Activated naive CD4-positive, alpha-beta T cell treated with anti-CD3 and anti-CD28 coated beads for 36 hours (primary cell): ENCODE measurements at regions not wholly inside any gene's neighbourhood (a gene's known extent, or its start where the extent isn't known, plus 50 kb on each side); places are given as distances from the start of the nearest gene placed in this dataset.

Source experiments
- CTCF ChIA-PET: fragments of 350-600 bp; sonication (Branson Sonifier 250); formaldehyde crosslinking; loops from one replicate; lab custom pipeline; 2021; ENCODE audit warnings: antibody characterized with exemption; lab: Charles Lee
- DNase-seq: peaks from one replicate; pipeline ENCODE4 v3.0.0-alpha.2; 2020
- H3K27ac Mint-ChIP-seq: one replicate; pipeline ENCODE4 v1.8.0; 2021; ENCODE audit warnings: mild to moderate bottlenecking, mixed read lengths
- H3K27me3 Mint-ChIP-seq: one replicate; pipeline ENCODE4 v1.8.0; 2021; ENCODE audit warnings: low read depth, mixed read lengths
- H3K36me3 Mint-ChIP-seq: one replicate; pipeline ENCODE4 v1.8.0; 2021; ENCODE audit warnings: low read depth, mixed read lengths
- H3K4me1 Mint-ChIP-seq: one replicate; pipeline ENCODE4 v1.8.0; 2021; ENCODE audit warnings: low read depth, mixed read lengths
- H3K4me3 Mint-ChIP-seq: one replicate; pipeline ENCODE4 v1.8.0; 2021; ENCODE audit warnings: mild to moderate bottlenecking, moderate library complexity, mixed read lengths
- H3K9me3 Mint-ChIP-seq: one replicate; pipeline ENCODE4 v1.8.0; 2021; ENCODE audit warnings: mixed read lengths
- intact Hi-C: fragments of 100-400 bp; cut with micrococcal nuclease; formaldehyde crosslinking; loops from one replicate; pipeline ENCODE4 v1.15.1; 2023

GRCh38 chr21:38887062-38887686, 81.4 kb downstream of the ETS2 start:
- H3K4me1 Mint-ChIP-seq, result no peaks in the 10 kb centered on the region
- H3K27me3 Mint-ChIP-seq, result peaks cover 34% of the 10 kb centered on the region
- DNase-seq, result no peak
- H3K36me3 Mint-ChIP-seq, result peaks cover 1% of the 10 kb centered on the region
- no peak overlapping the region for H3K27ac Mint-ChIP-seq
- H3K4me3 Mint-ChIP-seq, result no peak overlapping the region
- intact Hi-C loops, result no loop called here
- CTCF ChIA-PET, result no interaction called here
- peaks cover 28% of the 10 kb centered on the region for H3K9me3 Mint-ChIP-seq

GRCh38 chr21:38885909-38886308, 80.2 kb downstream of the ETS2 start:
- intact Hi-C loops, result no loop called here
- H3K4me1 Mint-ChIP-seq, result no peaks in the 10 kb centered on the region
- CTCF ChIA-PET, result no interaction called here
- H3K36me3 Mint-ChIP-seq, result peaks cover 1% of the 10 kb centered on the region
- H3K27ac Mint-ChIP-seq, result no peak overlapping the region
- DNase-seq, result no peak
- peaks cover 34% of the 10 kb centered on the region for H3K27me3 Mint-ChIP-seq
- peaks cover 28% of the 10 kb centered on the region for H3K9me3 Mint-ChIP-seq
- no peak overlapping the region for H3K4me3 Mint-ChIP-seq

GRCh38 chr21:38884440-38884839, 78.7 kb downstream of the ETS2 start:
- no peaks in the 10 kb centered on the region for H3K4me1 Mint-ChIP-seq

GRCh38 chr21:38883142-38883541, 77.4 kb downstream of the ETS2 start:
- H3K27me3 Mint-ChIP-seq, result peaks cover 19% of the 10 kb centered on the region
- no peak overlapping the region for H3K4me3 Mint-ChIP-seq
- peaks cover 1% of the 10 kb centered on the region for H3K36me3 Mint-ChIP-seq
- H3K4me1 Mint-ChIP-seq, result no peaks in the 10 kb centered on the region
- H3K9me3 Mint-ChIP-seq, result peaks cover 25% of the 10 kb centered on the region
- CTCF ChIA-PET, result interaction anchor here (0.7 to 0.8 kb wide), 2 partner anchors 203 to 480 kb away, joined by 3 read pairs; no protein-coding TSS in a partner anchor
- no peak overlapping the region for H3K27ac Mint-ChIP-seq
- DNase-seq, result no peak
- intact Hi-C loops, result no loop called here

More at GRCh38 chr21:38884440-38884839, 78.7 kb downstream of the ETS2 start:
- peaks cover 1% of the 10 kb centered on the region for H3K36me3 Mint-ChIP-seq
- peaks cover 26% of the 10 kb centered on the region for H3K27me3 Mint-ChIP-seq
- CTCF ChIA-PET, result no interaction called here
- H3K4me3 Mint-ChIP-seq, result no peak overlapping the region
- intact Hi-C loops, result no loop called here
- DNase-seq, result no peak
- no peak overlapping the region for H3K27ac Mint-ChIP-seq
- peaks cover 27% of the 10 kb centered on the region for H3K9me3 Mint-ChIP-seq

- H3K9me3 Mint-ChIP-seq, result peaks cover 12% of the 10 kb centered on the region
- no peaks in the 10 kb centered on the region for H3K36me3 Mint-ChIP-seq
- peaks cover 12% of the 10 kb centered on the region for H3K27me3 Mint-ChIP-seq
- no peaks in the 10 kb centered on the region for H3K4me1 Mint-ChIP-seq
- CTCF ChIA-PET, result no interaction called here
- intact Hi-C loops, result no loop called here
- H3K27ac Mint-ChIP-seq, result no peak overlapping the region
- no peak overlapping the region for H3K4me3 Mint-ChIP-seq
- DNase-seq, result no peak
Observed at GRCh38 chr21:38881131-38881530, 75.4 kb downstream of the ETS2 start.

- no peak overlapping the region for H3K4me3 Mint-ChIP-seq
- CTCF ChIA-PET, result no interaction called here
Observed at GRCh38 chr21:38880577-38880966, 74.8 kb downstream of the ETS2 start.

GRCh38 chr21:38879912-38880576, 74.3 kb downstream of the ETS2 start:
- H3K9me3 Mint-ChIP-seq, result peaks cover 10% of the 10 kb centered on the region
- H3K27me3 Mint-ChIP-seq, result peaks cover 6% of the 10 kb centered on the region
- CTCF ChIA-PET, result interaction anchor here (1.1 kb wide), 1 partner anchor 224 kb away, joined by 3 read pairs; no protein-coding TSS in a partner anchor
- no peak overlapping the region for H3K4me3 Mint-ChIP-seq
- intact Hi-C loops, result no loop called here
- H3K27ac Mint-ChIP-seq, result no peak overlapping the region
- H3K4me1 Mint-ChIP-seq, result no peaks in the 10 kb centered on the region
- no peak for DNase-seq
- H3K36me3 Mint-ChIP-seq, result no peaks in the 10 kb centered on the region

More at GRCh38 chr21:38880577-38880966, 74.8 kb downstream of the ETS2 start:
- Mint-ChIP-seq H3K27ac (no peak overlapping the region), H3K4me1 (no peaks in the 10 kb centered on the region), H3K36me3 (no peaks in the 10 kb centered on the region), H3K9me3 (peaks cover 10% of the 10 kb centered on the region), H3K27me3 (peaks cover 10% of the 10 kb centered on the region)
- DNase-seq, result no peak
- intact Hi-C loops, result no loop called here

GRCh38 chr21:38878379-38879179, 72.8 kb downstream of the ETS2 start:
- intact Hi-C loops, result no loop called here
- Mint-ChIP-seq H3K9me3 (peaks cover 5% of the 10 kb centered on the region), H3K36me3 (no peaks in the 10 kb centered on the region), H3K4me3 (no peak overlapping the region), H3K27me3 (peaks cover 4% of the 10 kb centered on the region), H3K4me1 (no peaks in the 10 kb centered on the region), H3K27ac (no peak overlapping the region)
- CTCF ChIA-PET, result interaction anchor here (1.1 kb wide), 1 partner anchor 226 kb away, joined by 3 read pairs; no protein-coding TSS in a partner anchor
- DNase-seq, result no peak

- no peak overlapping the region for H3K27ac Mint-ChIP-seq
- intact Hi-C loops, result no loop called here
- H3K9me3 Mint-ChIP-seq, result no peaks in the 10 kb centered on the region
- H3K4me3 Mint-ChIP-seq, result no peak overlapping the region
- no peaks in the 10 kb centered on the region for H3K4me1 Mint-ChIP-seq
- peaks cover 3% of the 10 kb centered on the region for H3K27me3 Mint-ChIP-seq
- no peaks in the 10 kb centered on the region for H3K36me3 Mint-ChIP-seq
- CTCF ChIA-PET, result no interaction called here
- no peak for DNase-seq
Observed at GRCh38 chr21:38875694-38876492, 70.2 kb downstream of the ETS2 start.
